Panc1 (cell line): ENCODE measurements at regions not wholly inside any gene's neighbourhood (a gene's known extent, or its start where the extent isn't known, plus 50 kb on each side); places are given as distances from the start of the nearest gene placed in this dataset.

Experiments used
- POLR2AphosphoS5 ChIP-seq: IDR thresholded peaks from 2 replicates; pipeline ENCODE4 v1.6.1; 2012; ENCODE audit warnings: mild to moderate bottlenecking, low read depth, low read length, moderate library complexity
- TF ChIP-seq, protein P1 (sequence below): fragments of 450-650 bp; IDR thresholded peaks from 2 replicates; pipeline ENCODE4 v1.5.1; 2017; ENCODE audit warnings: mild to moderate bottlenecking

- TF ChIP-seq, protein P1, sequence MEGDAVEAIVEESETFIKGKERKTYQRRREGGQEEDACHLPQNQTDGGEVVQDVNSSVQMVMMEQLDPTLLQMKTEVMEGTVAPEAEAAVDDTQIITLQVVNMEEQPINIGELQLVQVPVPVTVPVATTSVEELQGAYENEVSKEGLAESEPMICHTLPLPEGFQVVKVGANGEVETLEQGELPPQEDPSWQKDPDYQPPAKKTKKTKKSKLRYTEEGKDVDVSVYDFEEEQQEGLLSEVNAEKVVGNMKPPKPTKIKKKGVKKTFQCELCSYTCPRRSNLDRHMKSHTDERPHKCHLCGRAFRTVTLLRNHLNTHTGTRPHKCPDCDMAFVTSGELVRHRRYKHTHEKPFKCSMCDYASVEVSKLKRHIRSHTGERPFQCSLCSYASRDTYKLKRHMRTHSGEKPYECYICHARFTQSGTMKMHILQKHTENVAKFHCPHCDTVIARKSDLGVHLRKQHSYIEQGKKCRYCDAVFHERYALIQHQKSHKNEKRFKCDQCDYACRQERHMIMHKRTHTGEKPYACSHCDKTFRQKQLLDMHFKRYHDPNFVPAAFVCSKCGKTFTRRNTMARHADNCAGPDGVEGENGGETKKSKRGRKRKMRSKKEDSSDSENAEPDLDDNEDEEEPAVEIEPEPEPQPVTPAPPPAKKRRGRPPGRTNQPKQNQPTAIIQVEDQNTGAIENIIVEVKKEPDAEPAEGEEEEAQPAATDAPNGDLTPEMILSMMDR: no peak
- no peak for TF ChIP-seq POLR2AphosphoS5
These were observed 2194.3 kb upstream of the CELF4 start for GRCh38 chr18:39759926-39760325.
